ENCODE measurements at regions not wholly inside any gene's neighbourhood (a gene's known extent, or its start where the extent isn't known, plus 50 kb on each side); places are given as distances from the start of the nearest gene placed in this dataset.

GRCh38 chrX:7280520-7280919 lies 132.6 kb upstream of the PUDP start:
- TF ChIP-seq CTCF (conservative IDR thresholded peaks at IDR 0.05) = no peak
- Mint-ChIP-seq H3K36me3 (ENCODE audit: low read depth) (peaks cover 3% of the 10 kb centered on the region), H3K4me3 (no peak overlapping the region), H3K4me1 (no peaks in the 10 kb centered on the region), H3K9me3 (no peaks in the 10 kb centered on the region), H3K27ac (ENCODE audit: unreplicated experiment) (no peak overlapping the region), H3K27me3 (ENCODE audit: low read depth) (no peaks in the 10 kb centered on the region)
- DNase-seq (ENCODE audit: low read depth, low spot score) = no peak

GRCh38 chrX:7272346-7272745 lies 124.4 kb upstream of the PUDP start:
- H3K4me3 Mint-ChIP-seq = no peak overlapping the region
- no peaks in the 10 kb centered on the region for H3K4me1 Mint-ChIP-seq
- DNase-seq (ENCODE audit: low read depth, low spot score) = no peak
- no peak for TF ChIP-seq CTCF (conservative IDR thresholded peaks at IDR 0.05)
- no peak overlapping the region for H3K27ac Mint-ChIP-seq (ENCODE audit: unreplicated experiment)
- H3K27me3 Mint-ChIP-seq (ENCODE audit: low read depth) = no peaks in the 10 kb centered on the region
- H3K36me3 Mint-ChIP-seq (ENCODE audit: low read depth) = peaks cover 2% of the 10 kb centered on the region
- H3K9me3 Mint-ChIP-seq = no peaks in the 10 kb centered on the region

- TF ChIP-seq CTCF (conservative IDR thresholded peaks at IDR 0.05) = no peak
- Mint-ChIP-seq H3K9me3 (no peaks in the 10 kb centered on the region), H3K27ac (ENCODE audit: unreplicated experiment) (no peak overlapping the region), H3K4me3 (no peak overlapping the region), H3K27me3 (ENCODE audit: low read depth) (no peaks in the 10 kb centered on the region), H3K36me3 (ENCODE audit: low read depth) (peaks cover 2% of the 10 kb centered on the region), H3K4me1 (no peaks in the 10 kb centered on the region)
- DNase-seq (ENCODE audit: low read depth, low spot score) = no peak
These were observed 123.0 kb upstream of the PUDP start for GRCh38 chrX:7270933-7271332.

GRCh38 chrX:7269991-7270390 lies 122.0 kb upstream of the PUDP start:
- H3K9me3 Mint-ChIP-seq = no peaks in the 10 kb centered on the region
- no peak overlapping the region for H3K27ac Mint-ChIP-seq (ENCODE audit: unreplicated experiment)
- peaks cover 2% of the 10 kb centered on the region for H3K36me3 Mint-ChIP-seq (ENCODE audit: low read depth)
- no peak overlapping the region for H3K4me3 Mint-ChIP-seq
- H3K27me3 Mint-ChIP-seq (ENCODE audit: low read depth) = no peaks in the 10 kb centered on the region
- no peak for DNase-seq (ENCODE audit: low read depth, low spot score)
- H3K4me1 Mint-ChIP-seq = no peaks in the 10 kb centered on the region
- TF ChIP-seq CTCF (conservative IDR thresholded peaks at IDR 0.05) = no peak

GRCh38 chrX:7269589-7269988 lies 121.6 kb upstream of the PUDP start:
- DNase-seq (ENCODE audit: low read depth, low spot score) = no peak
- no peaks in the 10 kb centered on the region for H3K4me1 Mint-ChIP-seq
- no peak overlapping the region for H3K27ac Mint-ChIP-seq (ENCODE audit: unreplicated experiment)
- no peak overlapping the region for H3K4me3 Mint-ChIP-seq
- no peak for TF ChIP-seq CTCF (conservative IDR thresholded peaks at IDR 0.05)
- H3K27me3 Mint-ChIP-seq (ENCODE audit: low read depth) = no peaks in the 10 kb centered on the region
- no peaks in the 10 kb centered on the region for H3K9me3 Mint-ChIP-seq
- H3K36me3 Mint-ChIP-seq (ENCODE audit: low read depth) = peaks cover 2% of the 10 kb centered on the region

GRCh38 chrX:7266288-7266687 lies 118.3 kb upstream of the PUDP start:
- no peak for TF ChIP-seq CTCF (conservative IDR thresholded peaks at IDR 0.05)
- no peak for DNase-seq (ENCODE audit: low read depth, low spot score)
- Mint-ChIP-seq H3K27me3 (ENCODE audit: low read depth) (no peaks in the 10 kb centered on the region), H3K4me1 (no peaks in the 10 kb centered on the region), H3K36me3 (ENCODE audit: low read depth) (peaks cover 8% of the 10 kb centered on the region), H3K9me3 (no peaks in the 10 kb centered on the region), H3K27ac (ENCODE audit: unreplicated experiment) (no peak overlapping the region), H3K4me3 (no peak overlapping the region)

Measured in neural crest cell (in vitro differentiated cells).